Gastrocnemius medialis (tissue), 4 donors: ENCODE measurements at regions not wholly inside any gene's neighbourhood (a gene's known extent, or its start where the extent isn't known, plus 50 kb on each side); places are given as distances from the start of the nearest gene placed in this dataset.

Experiments used
- ATAC-seq, 2 donors: fragments of 150-250 bp; one replicate each; pipeline ENCODE4 v1.9.1; 2016
- DNase-seq, 2 donors: peaks; one replicate each; pipeline ENCODE4 v3.0.0-alpha.2; 2019
- H3K27ac ChIP-seq, 4 donors: fragments of 200-600 bp; sonication (generic); 1 replicate in 1 of 4; 2 replicates in 3 of 4; pipeline ENCODE4 v1.5.1; 2016 to 2018; ENCODE audit warnings: mild to moderate bottlenecking in 2 of 4, moderate library complexity in 1 of 4
- H3K27me3 ChIP-seq, 3 donors: fragments of 200-600 bp; sonication (generic) in 2 of 3; 1 replicate in 1 of 3; 2 replicates in 2 of 3; pipeline versions ENCODE4 v1.5.1 to v1.6.0; 2016 to 2019; ENCODE audit warnings: mild to moderate bottlenecking in 1 of 3, moderate library complexity in 1 of 3
- H3K36me3 ChIP-seq, 2 donors: fragments of 200-600 bp; sonication (generic) in 1 of 2; one replicate each; pipeline ENCODE4 v1.5.1; 2017 to 2018
- H3K4me1 ChIP-seq, 2 donors: fragments of 200-600 bp; sonication (generic) in 1 of 2; one replicate each; pipeline ENCODE4 v1.5.1; 2016 to 2017; ENCODE audit warnings: mild to moderate bottlenecking in 2 of 2
- H3K4me3 ChIP-seq, 4 donors: fragments of 200-600 bp; sonication (generic) in 3 of 4; 1 replicate in 1 of 4; 2 replicates in 3 of 4; pipeline ENCODE4 v1.5.1; 2016 to 2019; ENCODE audit warnings: mild to moderate bottlenecking in 2 of 4
- H3K9me3 ChIP-seq, 3 donors: fragments of 200-600 bp; sonication (generic) in 2 of 3; 1 replicate in 1 of 3; 2 replicates in 2 of 3; pipeline ENCODE4 v1.5.1; 2016 to 2019
- POLR2A ChIP-seq, 2 donors: fragments of 450-650 bp; IDR thresholded peaks; one replicate each; pipeline ENCODE4 v1.6.1; 2017; ENCODE audit warnings: antibody characterized with exemption in 2 of 2, mild to moderate bottlenecking in 2 of 2, moderate library complexity in 2 of 2
- in situ Hi-C, 4 donors: fragments of 200-750 bp; cut with MboI; loops; one replicate each; pipeline versions ENCODE4 v1.15.0 to v1.8.0; 2017; ENCODE audit warnings: low sequenced_read_pairs in 4 of 4
- intact Hi-C: fragments of 100-400 bp; cut with DNase I; formaldehyde crosslinking; loops from one replicate; pipeline ENCODE4 v1.15.1; 2023; ENCODE audit warnings: low total_unique reads
- TF ChIP-seq, protein P1 (sequence below), 5 experiments: fragments of 450-650 bp in 3 of 5; fragments of 200-600 bp in 2 of 5; sonication (generic) in 2 of 5; IDR thresholded peaks in 4 of 5; conservative IDR thresholded peaks in 1 of 5; 1 replicate in 4 of 5; 2 replicates in 1 of 5; pipeline ENCODE4 v1.5.1; 2016 to 2019; ENCODE audit warnings: antibody characterized with exemption in 5 of 5, mild to moderate bottlenecking in 3 of 5, moderate library complexity in 3 of 5

DNA sequence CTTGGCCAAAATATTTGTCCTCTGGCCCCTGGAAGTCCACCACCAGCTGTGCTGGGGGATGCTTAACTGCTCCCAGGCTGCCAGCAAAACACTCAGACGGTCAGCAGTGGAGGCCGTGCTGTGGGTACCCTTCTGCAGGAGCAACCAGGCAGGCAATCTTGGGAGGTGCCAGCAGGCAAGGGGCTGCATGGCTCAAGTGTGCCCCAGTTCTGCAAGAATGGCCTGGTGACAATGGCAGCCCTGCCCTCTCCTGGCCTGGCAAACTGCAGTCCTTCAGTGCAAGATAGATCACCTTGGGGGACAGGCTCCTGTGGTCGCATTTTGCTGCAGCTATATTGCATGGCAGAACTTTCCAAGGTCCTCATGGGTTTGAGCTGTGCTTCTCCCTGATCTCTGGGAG is 728.3 kb downstream of the TMTC2 start:
- no peak for DNase-seq
- Histone ChIP-seq H3K27ac (no peak overlapping the region), H3K4me3 (no peak overlapping the region), H3K9me3 (no peaks in the 10 kb centered on the region), H3K27me3 (no peaks in the 10 kb centered on the region), H3K36me3 (no peaks in the 10 kb centered on the region), H3K4me1 (no peaks in the 10 kb centered on the region)
- ATAC-seq = no peak
- TF ChIP-seq, protein P1, sequence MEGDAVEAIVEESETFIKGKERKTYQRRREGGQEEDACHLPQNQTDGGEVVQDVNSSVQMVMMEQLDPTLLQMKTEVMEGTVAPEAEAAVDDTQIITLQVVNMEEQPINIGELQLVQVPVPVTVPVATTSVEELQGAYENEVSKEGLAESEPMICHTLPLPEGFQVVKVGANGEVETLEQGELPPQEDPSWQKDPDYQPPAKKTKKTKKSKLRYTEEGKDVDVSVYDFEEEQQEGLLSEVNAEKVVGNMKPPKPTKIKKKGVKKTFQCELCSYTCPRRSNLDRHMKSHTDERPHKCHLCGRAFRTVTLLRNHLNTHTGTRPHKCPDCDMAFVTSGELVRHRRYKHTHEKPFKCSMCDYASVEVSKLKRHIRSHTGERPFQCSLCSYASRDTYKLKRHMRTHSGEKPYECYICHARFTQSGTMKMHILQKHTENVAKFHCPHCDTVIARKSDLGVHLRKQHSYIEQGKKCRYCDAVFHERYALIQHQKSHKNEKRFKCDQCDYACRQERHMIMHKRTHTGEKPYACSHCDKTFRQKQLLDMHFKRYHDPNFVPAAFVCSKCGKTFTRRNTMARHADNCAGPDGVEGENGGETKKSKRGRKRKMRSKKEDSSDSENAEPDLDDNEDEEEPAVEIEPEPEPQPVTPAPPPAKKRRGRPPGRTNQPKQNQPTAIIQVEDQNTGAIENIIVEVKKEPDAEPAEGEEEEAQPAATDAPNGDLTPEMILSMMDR (IDR thresholded peaks at IDR 0.05 in 4 of 5, conservative IDR thresholded peaks at IDR 0.05 in 1 of 5) = no peak
- TF ChIP-seq POLR2A (IDR thresholded peaks at IDR 0.05) = no peak
- in situ Hi-C loops (no loop called here), intact Hi-C loops (no loop called here)

DNA sequence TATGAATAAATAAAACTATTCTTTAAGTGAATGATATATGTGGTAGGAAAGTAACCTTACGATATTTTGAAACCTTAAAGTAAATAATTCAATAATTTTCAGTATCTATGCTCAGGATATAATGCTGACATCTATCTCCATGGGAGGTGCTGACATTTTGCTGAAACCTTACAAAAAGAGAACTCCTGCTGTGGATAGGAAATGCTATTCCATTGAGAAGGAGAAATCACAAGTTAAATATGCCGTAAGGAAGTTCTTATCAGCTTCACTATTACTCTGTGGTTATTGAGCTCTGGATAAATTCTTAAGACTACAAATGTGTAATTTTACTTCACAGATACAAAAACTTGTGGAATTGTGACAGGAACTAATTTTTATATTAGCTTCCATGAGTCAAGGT is 722.1 kb downstream of the TMTC2 start:
- intact Hi-C loops = no loop called here
- Histone ChIP-seq H3K27ac (no peak overlapping the region), H3K36me3 (no peaks in the 10 kb centered on the region), H3K9me3 (no peaks in the 10 kb centered on the region), H3K27me3 (no peaks in the 10 kb centered on the region), H3K4me1 (no peaks in the 10 kb centered on the region), H3K4me3 (no peak overlapping the region)
- no peak for DNase-seq
- in situ Hi-C loops = no loop called here
- no peak for TF ChIP-seq POLR2A (IDR thresholded peaks at IDR 0.05)
- TF ChIP-seq, protein P1 (IDR thresholded peaks at IDR 0.05 in 4 of 5, conservative IDR thresholded peaks at IDR 0.05 in 1 of 5) = no peak
- ATAC-seq = no peak

DNA sequence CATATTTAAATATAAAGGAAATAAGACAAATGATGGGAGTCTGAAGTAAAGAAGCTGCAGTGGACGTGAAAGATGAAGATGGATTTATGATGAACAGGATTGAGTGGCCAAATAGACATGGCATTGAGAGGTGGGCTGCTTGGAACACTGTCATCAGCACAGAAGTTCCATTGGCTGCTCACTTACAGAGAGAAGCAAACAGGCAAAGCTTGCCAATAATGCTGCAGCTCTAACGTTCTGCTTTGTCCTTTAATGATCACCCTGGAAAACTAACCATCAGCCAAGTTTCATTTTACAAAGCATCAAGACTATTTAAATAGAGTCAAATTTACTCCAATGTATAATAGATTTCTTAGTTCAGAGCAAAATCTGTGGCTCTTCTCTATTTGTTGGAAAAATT is 721.4 kb downstream of the TMTC2 start:
- ATAC-seq (no peak), DNase-seq (no peak)
- H3K27me3 ChIP-seq = no peaks in the 10 kb centered on the region
- H3K9me3 ChIP-seq = no peaks in the 10 kb centered on the region
- no peaks in the 10 kb centered on the region for H3K36me3 ChIP-seq
- intact Hi-C loops = no loop called here
- no peaks in the 10 kb centered on the region for H3K4me1 ChIP-seq
- in situ Hi-C loops = no loop called here
- no peak overlapping the region for H3K27ac ChIP-seq
- no peak for TF ChIP-seq POLR2A (IDR thresholded peaks at IDR 0.05)
- TF ChIP-seq, protein P1 (IDR thresholded peaks at IDR 0.05 in 4 of 5, conservative IDR thresholded peaks at IDR 0.05 in 1 of 5) = no peak
- H3K4me3 ChIP-seq = no peak overlapping the region

DNA sequence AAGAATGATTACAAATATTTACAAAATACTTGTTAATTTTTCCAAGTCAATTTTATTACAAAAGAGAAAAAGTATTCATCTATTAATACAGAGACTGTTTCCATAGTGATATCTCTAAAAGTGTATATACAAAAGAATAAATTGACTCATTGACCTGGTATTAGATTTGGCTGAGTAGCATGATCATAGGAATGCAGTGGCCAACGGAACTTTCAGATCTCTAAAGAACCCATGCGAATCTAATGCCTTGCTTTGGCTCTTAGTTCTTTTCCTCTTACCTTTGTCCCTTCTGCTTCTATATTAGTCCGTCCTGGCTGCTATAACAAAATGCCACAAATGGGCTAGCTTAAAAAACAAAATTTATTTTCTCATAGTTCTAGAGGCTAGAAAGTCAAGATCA is 717.8 kb downstream of the TMTC2 start:
- in situ Hi-C loops = no loop called here
- no peak for DNase-seq
- H3K9me3 ChIP-seq = no peaks in the 10 kb centered on the region
- no peak overlapping the region for H3K4me3 ChIP-seq
- H3K27ac ChIP-seq = no peak overlapping the region
- no peak for ATAC-seq
- no peaks in the 10 kb centered on the region for H3K36me3 ChIP-seq
- intact Hi-C loops = no loop called here
- no peaks in the 10 kb centered on the region for H3K27me3 ChIP-seq
- TF ChIP-seq POLR2A (IDR thresholded peaks at IDR 0.05) = no peak
- TF ChIP-seq, protein P1 (IDR thresholded peaks at IDR 0.05 in 4 of 5, conservative IDR thresholded peaks at IDR 0.05 in 1 of 5) = no peak
- no peaks in the 10 kb centered on the region for H3K4me1 ChIP-seq

DNA sequence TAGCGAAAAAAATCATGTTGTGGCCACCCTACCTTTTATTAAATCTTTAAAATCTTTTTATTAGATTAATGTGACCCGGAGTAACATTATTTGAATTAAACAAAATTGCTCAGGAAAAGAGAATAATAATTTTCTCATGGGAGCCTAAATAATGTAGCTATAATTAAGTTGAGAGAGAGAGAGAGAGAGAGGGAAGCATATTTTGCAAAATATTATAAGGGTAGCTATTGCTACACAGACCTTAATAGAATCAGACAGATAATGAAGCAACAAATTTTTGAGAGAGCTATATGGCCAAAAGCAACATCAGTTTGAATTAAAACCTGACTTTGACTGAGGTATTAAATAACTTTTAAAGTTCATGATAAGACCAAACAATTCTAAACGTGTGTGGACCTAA is 703.5 kb downstream of the TMTC2 start:
- H3K27me3 ChIP-seq = no peaks in the 10 kb centered on the region
- H3K4me3 ChIP-seq = no peak overlapping the region
- in situ Hi-C loops (no loop called here), intact Hi-C loops (no loop called here)
- peaks cover 0 to 4% (median 0%) of the 10 kb centered on the region in 3 donors for H3K9me3 ChIP-seq
- no peak overlapping the region for H3K27ac ChIP-seq
- no peaks in the 10 kb centered on the region for H3K4me1 ChIP-seq
- TF ChIP-seq, protein P1 (IDR thresholded peaks at IDR 0.05 in 4 of 5, conservative IDR thresholded peaks at IDR 0.05 in 1 of 5) = no peak
- TF ChIP-seq POLR2A (IDR thresholded peaks at IDR 0.05) = no peak
- H3K36me3 ChIP-seq = no peaks in the 10 kb centered on the region
- ATAC-seq (no peak), DNase-seq (no peak)
